GM23338 (cell line): ENCODE measurements at regions not wholly inside any gene's neighbourhood (a gene's known extent, or its start where the extent isn't known, plus 50 kb on each side); places are given as distances from the start of the nearest gene placed in this dataset.

Experiments used
- ATAC-seq: fragments of 200-7000 bp; cut with Tn5 transposase; 3 replicates; pipeline ENCODE4 v1.9.1; 2020
- DNase-seq: peaks from one replicate; pipeline ENCODE4 v3.0.0-alpha.2; 2015; ENCODE audit warnings: low spot score
- H2AFZ ChIP-seq: fragments of 200-600 bp; sonication (generic); 2 replicates; pipeline ENCODE4 v1.8.0; 2016; ENCODE audit warnings: antibody characterized with exemption, mild to moderate bottlenecking, moderate library complexity
- H3F3A ChIP-seq: fragments of 200-600 bp; sonication (generic); replicated peaks from 2 replicates; pipeline ENCODE4 v1.8.0; 2017; ENCODE audit warnings: antibody characterized with exemption, mixed run types, low read depth
- H3K27ac ChIP-seq: fragments of 200-600 bp; sonication (generic); 2 replicates; pipeline ENCODE4 v1.6.1; 2016; ENCODE audit warnings: low read depth
- H3K27me3 ChIP-seq: fragments of 200-600 bp; sonication (generic); 2 replicates; pipeline ENCODE4 v1.8.0; 2016; ENCODE audit warnings: mild to moderate bottlenecking, mixed run types, moderate library complexity; ENCODE audit not compliant: insufficient read depth
- H3K36me3 ChIP-seq: fragments of 200-600 bp; sonication (generic); 2 replicates; pipeline ENCODE4 v1.8.0; 2016; ENCODE audit warnings: mild to moderate bottlenecking; ENCODE audit not compliant: insufficient read depth
- H3K4me1 ChIP-seq: fragments of 200-600 bp; sonication (generic); 2 replicates; pipeline ENCODE4 v1.8.0; 2016; ENCODE audit warnings: mild to moderate bottlenecking, moderate library complexity; ENCODE audit not compliant: insufficient read depth
- H3K4me2 ChIP-seq: fragments of 200-600 bp; sonication (generic); 2 replicates; pipeline ENCODE4 v1.7.1; 2017; ENCODE audit warnings: mixed run types
- H3K4me3 ChIP-seq: fragments of 200-600 bp; sonication (generic); 2 replicates; pipeline ENCODE4 v1.6.1; 2016; ENCODE audit warnings: mixed run types
- H3K79me2 ChIP-seq: fragments of 200-600 bp; sonication (generic); replicated peaks from 2 replicates; pipeline ENCODE4 v1.8.0; 2017; ENCODE audit warnings: mild to moderate bottlenecking; ENCODE audit not compliant: insufficient read depth
- H3K9me2 ChIP-seq: fragments of 200-600 bp; sonication (generic); 2 replicates; pipeline ENCODE4 v1.8.0; 2017; ENCODE audit not compliant: insufficient read depth
- H4K20me1 ChIP-seq: fragments of 200-600 bp; sonication (generic); replicated peaks from 2 replicates; pipeline ENCODE4 v1.8.0; 2017; ENCODE audit warnings: mild to moderate bottlenecking; ENCODE audit not compliant: insufficient read depth
- H3K27ac Mint-ChIP-seq: 2 replicates; pipeline ENCODE4 v1.8.0; 2020; ENCODE audit warnings: inconsistent platforms, mild to moderate bottlenecking, moderate library complexity, mixed read lengths
- H3K27me3 Mint-ChIP-seq: 3 replicates; pipeline ENCODE4 v1.8.0; 2022; ENCODE audit warnings: low read depth, mild to moderate bottlenecking, moderate library complexity, mixed read lengths, inconsistent platforms; ENCODE audit not compliant: insufficient read depth, poor library complexity
- H3K36me3 Mint-ChIP-seq: 3 replicates; pipeline ENCODE4 v1.8.0; 2021; ENCODE audit warnings: low read depth, mild to moderate bottlenecking, inconsistent platforms, moderate library complexity, mixed read lengths
- H3K4me1 Mint-ChIP-seq: 3 replicates; pipeline ENCODE4 v1.8.0; 2020; ENCODE audit warnings: mild to moderate bottlenecking, inconsistent platforms, mixed read lengths
- H3K4me3 Mint-ChIP-seq: 3 replicates; pipeline ENCODE4 v1.8.0; 2021; ENCODE audit warnings: moderate library complexity, mild to moderate bottlenecking, inconsistent platforms, mixed read lengths
- H3K9me3 Mint-ChIP-seq: 3 replicates; pipeline ENCODE4 v1.8.0; 2020; ENCODE audit warnings: moderate library complexity, mild to moderate bottlenecking, inconsistent platforms, mixed read lengths
- CREB1 ChIP-seq: fragments of 250-450 bp; sonication (Bioruptor Pico); IDR thresholded peaks from 2 replicates; pipeline ENCODE4 v1.5.0; 2020; ENCODE audit warnings: low read depth, mild to moderate bottlenecking, moderate library complexity
- ETS1 ChIP-seq: IDR thresholded peaks from 2 replicates; pipeline ENCODE4 v1.6.1; 2016; ENCODE audit warnings: antibody characterized with exemption
- EZH2 ChIP-seq: fragments of 200-600 bp; sonication (generic); IDR thresholded peaks from one replicate; pipeline ENCODE4 v1.8.0; 2017; ENCODE audit warnings: antibody characterized with exemption, mild to moderate bottlenecking, low read depth; ENCODE audit not compliant: unreplicated experiment
- EZH2phosphoT487 ChIP-seq: fragments of 200-600 bp; sonication (generic); IDR thresholded peaks from one replicate; pipeline ENCODE4 v1.8.1; 2018; ENCODE audit warnings: antibody characterized with exemption; ENCODE audit not compliant: unreplicated experiment
- JUNB ChIP-seq: IDR thresholded peaks from one replicate; pipeline ENCODE4 v1.6.1; 2016; ENCODE audit warnings: antibody characterized with exemption; ENCODE audit not compliant: unreplicated experiment
- POLR2AphosphoS5 ChIP-seq: IDR thresholded peaks from 2 replicates; pipeline ENCODE4 v1.6.1; 2016; ENCODE audit warnings: antibody characterized with exemption, low read depth
- REST ChIP-seq: IDR thresholded peaks from one replicate; pipeline ENCODE4 v1.6.1; 2018; ENCODE audit warnings: antibody characterized with exemption; ENCODE audit not compliant: unreplicated experiment
- STAT1 ChIP-seq: IDR thresholded peaks from one replicate; pipeline ENCODE4 v1.6.1; 2016; ENCODE audit warnings: antibody characterized with exemption; ENCODE audit not compliant: unreplicated experiment
- ZNF114 ChIP-seq: fragments of 250-450 bp; sonication (Bioruptor Pico); IDR thresholded peaks from 2 replicates; pipeline ENCODE4 v1.5.0; 2020; ENCODE audit warnings: mild to moderate bottlenecking, moderate library complexity
- ZNF331 ChIP-seq: fragments of 250-450 bp; sonication (Bioruptor Pico); IDR thresholded peaks from 2 replicates; pipeline ENCODE4 v1.5.0; 2020; ENCODE audit warnings: low read depth, mild to moderate bottlenecking, moderate library complexity
- ZNF462 ChIP-seq: fragments of 250-450 bp; sonication (Bioruptor Pico); IDR thresholded peaks from 2 replicates; pipeline ENCODE4 v1.5.0; 2020; ENCODE audit warnings: mild to moderate bottlenecking, moderate library complexity

GRCh38 chr5:165569551-165569950, 2064.1 kb downstream of the MAT2B start:
- no peak for TF ChIP-seq CREB1 (CRISPR knock-in tag)
- TF ChIP-seq JUNB: no peak
- TF ChIP-seq POLR2AphosphoS5: no peak
- TF ChIP-seq EZH2phosphoT487: no peak
- TF ChIP-seq STAT1: no peak
- TF ChIP-seq ETS1: no peak
- TF ChIP-seq ZNF114: no peak
- no peaks in the 10 kb centered on the region for H3K36me3 ChIP-seq
- Mint-ChIP-seq H3K36me3 (peaks cover 23% of the 10 kb centered on the region), H3K27ac (no peak overlapping the region), H3K27me3 (peaks cover 1% of the 10 kb centered on the region), H3K9me3 (peaks cover 27% of the 10 kb centered on the region), H3K4me1 (peaks cover 6% of the 10 kb centered on the region; the same call in 2 of the 3 replicates), H3K4me3 (no peak overlapping the region)
- no peak overlapping the region for H3K4me3 ChIP-seq
- DNase-seq (no peak), ATAC-seq (no peak)
- no peak overlapping the region for H2AFZ ChIP-seq
- H3K4me2 ChIP-seq: no peak overlapping the region
- 0 out of 2 replicates have a peak, but pooled peaks cover 5% of the 10 kb centered on the region for H3K4me1 ChIP-seq
- no peaks in the 10 kb centered on the region for H3K79me2 ChIP-seq
- no peaks in the 10 kb centered on the region for H3K27me3 ChIP-seq
- no peaks in the 10 kb centered on the region for H4K20me1 ChIP-seq
- peaks cover 4% of the 10 kb centered on the region; the same call in 1 of the 2 replicates for H3K9me2 ChIP-seq
- no peak overlapping the region for H3K27ac ChIP-seq
- no peaks in the 10 kb centered on the region for H3F3A ChIP-seq

GRCh38 chr5:165573445-165573844, 2068.0 kb downstream of the MAT2B start:
- H3K36me3 ChIP-seq: no peaks in the 10 kb centered on the region
- H3K4me3 Mint-ChIP-seq: no peak overlapping the region
- no peaks in the 10 kb centered on the region for H3K79me2 ChIP-seq
- no peaks in the 10 kb centered on the region for H3K27me3 ChIP-seq
- no peaks in the 10 kb centered on the region for H3K4me1 ChIP-seq
- peaks cover 23% of the 10 kb centered on the region for H3K36me3 Mint-ChIP-seq
- no peak overlapping the region for H3K4me3 ChIP-seq
- H4K20me1 ChIP-seq: no peaks in the 10 kb centered on the region
- H3K27ac ChIP-seq: no peak overlapping the region
- peaks cover 1% of the 10 kb centered on the region for H3K27me3 Mint-ChIP-seq
- no peaks in the 10 kb centered on the region for H3F3A ChIP-seq
- H3K9me3 Mint-ChIP-seq: peaks cover 27% of the 10 kb centered on the region
- ATAC-seq (no peak), DNase-seq (no peak)
- no peak overlapping the region for H2AFZ ChIP-seq
- no peaks in the 10 kb centered on the region for H3K4me1 Mint-ChIP-seq
- no peak overlapping the region for H3K4me2 ChIP-seq
- no peak overlapping the region for H3K27ac Mint-ChIP-seq
- peaks cover 4% of the 10 kb centered on the region; the same call in 1 of the 2 replicates for H3K9me2 ChIP-seq
- TF ChIP-seq STAT1: no peak
- no peak for TF ChIP-seq EZH2
- no peak for TF ChIP-seq POLR2AphosphoS5
- no peak for TF ChIP-seq ZNF462
- no peak for TF ChIP-seq ZNF331 (CRISPR knock-in tag)
- TF ChIP-seq REST: no peak
- TF ChIP-seq JUNB: no peak
- no peak for TF ChIP-seq CREB1 (CRISPR knock-in tag)
